ENCODE measurements at regions not wholly inside any gene's neighbourhood (a gene's known extent, or its start where the extent isn't known, plus 50 kb on each side); places are given as distances from the start of the nearest gene placed in this dataset.
A peak's percentile ranks its signal among the peaks of the same experiment; 100 is the strongest.

GRCh38 chr1:166616206-166616605 is 223.1 kb upstream of the POGK start:
- no peak overlapping the region for H2BK5ac ChIP-seq (ENCODE audit: low read depth, low read length)
- DNase-seq (ENCODE audit: low read depth in 1 of 2, low spot score in 2 of 2) = no peak
- no peaks in the 10 kb centered on the region for H3K9me3 ChIP-seq (ENCODE audit: insufficient read depth in 2 of 2, low read depth in 1 of 2, low read length in 1 of 2)
- H3K18ac ChIP-seq (ENCODE audit: extremely low read depth, low read length) = no peak overlapping the region
- no peak overlapping the region for H3K27ac ChIP-seq (ENCODE audit: low read depth, low read length)
- no peak overlapping the region for H2BK20ac ChIP-seq (ENCODE audit: low read length)
- WGBS, 2 experiments (ENCODE audit: extremely low coverage in 1 of 2, insufficient coverage in 1 of 2, insufficient read length in 1 of 2, insufficient replicate concordance in 2 of 2, low coverage in 1 of 2, low lambda C conversion rate in 2 of 2, missing lambda C conversion rate in 1 of 2) = 92% methylated on average over 1 of the region's 1 CpG; no CpG with 5 or more reads in 1 of the 2 experiments
- H3K36me3 ChIP-seq (ENCODE audit: control insufficient read depth in 2 of 4, insufficient read depth in 4 of 4, low read length in 3 of 4) = no peaks in the 10 kb centered on the region
- CTCF ChIA-PET (ENCODE audit: partially characterized antibody) = no interaction called here
- no peak overlapping the region for H3K4me2 ChIP-seq (ENCODE audit: insufficient read depth in 1 of 2, low read depth in 2 of 2, low read length in 2 of 2)
- no peak overlapping the region for H3K56ac ChIP-seq (replicated peaks; ENCODE audit: insufficient read length, low read depth, low read length)
- no peak overlapping the region for H3K23ac ChIP-seq (ENCODE audit: insufficient read length)
- H3K23me2 ChIP-seq (ENCODE audit: low read depth, low read length) = no peaks in the 10 kb centered on the region
- H3K4me1 ChIP-seq (replicated peaks in 1 of 4; ENCODE audit: control insufficient read depth in 3 of 4, insufficient read depth in 4 of 4, low read length in 3 of 4) = no peaks in the 10 kb centered on the region
- no peak overlapping the region for H4K5ac ChIP-seq (ENCODE audit: insufficient read length, low read depth, low read length)
- H3K79me2 ChIP-seq (ENCODE audit: control insufficient read depth in 1 of 2, insufficient read depth in 2 of 2, low read length in 2 of 2) = no peaks in the 10 kb centered on the region
- H3K79me1 ChIP-seq (ENCODE audit: low read depth, low read length) = no peaks in the 10 kb centered on the region
- H4K91ac ChIP-seq (replicated peaks; ENCODE audit: insufficient read length, low read length) = no peak overlapping the region
- POLR2A ChIA-PET (ENCODE audit: partially characterized antibody) = no interaction called here
- H3K9ac ChIP-seq (replicated peaks in 1 of 4; ENCODE audit: extremely low read depth in 1 of 4, low read depth in 3 of 4, low read length in 3 of 4) = no peak overlapping the region
- no peak overlapping the region for H2BK15ac ChIP-seq (ENCODE audit: low read length)
- H4K8ac ChIP-seq (ENCODE audit: extremely low read depth, insufficient read depth, low read length) = no peak overlapping the region
- H4K20me1 ChIP-seq (replicated peaks in 1 of 2; ENCODE audit: control insufficient read depth in 1 of 2, insufficient read depth in 2 of 2, low read length in 2 of 2) = no peaks in the 10 kb centered on the region
- H2BK120ac ChIP-seq (replicated peaks; ENCODE audit: low read depth, low read length) = no peak overlapping the region
- no peak overlapping the region for H3K4me3 ChIP-seq (ENCODE audit: extremely low read depth in 1 of 4, insufficient read depth in 2 of 4, low read depth in 3 of 4, low read length in 4 of 4)
- H2AFZ ChIP-seq (ENCODE audit: low read length) = no peak overlapping the region
- H3K4ac ChIP-seq (replicated peaks; ENCODE audit: insufficient read length, low read depth, low read length) = no peak overlapping the region
- H2AK5ac ChIP-seq (ENCODE audit: low read depth, low read length) = no peak overlapping the region
- H3K14ac ChIP-seq (ENCODE audit: insufficient read length) = no peak overlapping the region
- no peak for TF ChIP-seq TCF12 (IDR thresholded peaks at IDR 0.05; ENCODE audit: low read depth, low read length)
- TF ChIP-seq BACH1 (IDR thresholded peaks at IDR 0.05; ENCODE audit: low read length) = peak; percentile 20; the same call in 1 of the 2 replicates
- TF ChIP-seq MAFK (IDR thresholded peaks at IDR 0.05; ENCODE audit: low read depth, low read length) = peak; percentile 91
- no peaks in the 10 kb centered on the region for H3K27me3 ChIP-seq (replicated peaks in 1 of 4; ENCODE audit: control insufficient read depth in 3 of 4, extremely low read depth in 1 of 4, insufficient read depth in 3 of 4, low read length in 3 of 4)
- no peak overlapping the region for H2BK12ac ChIP-seq (ENCODE audit: low read depth, low read length)
- no peak for FAIRE-seq

All from H1 (cell line).